ENCODE measurements at regions not wholly inside any gene's neighbourhood (a gene's known extent, or its start where the extent isn't known, plus 50 kb on each side); places are given as distances from the start of the nearest gene placed in this dataset.

- no peak for DNase-seq
Observed at GRCh38 chr12:125276567-125276966, 211.3 kb downstream of the AACS start.

GRCh38 chr12:125280482-125281377 is 215.5 kb downstream of the AACS start:
- DNase-seq = no peak

- DNase-seq = no peak
Observed at GRCh38 chr12:125282921-125283320, 217.7 kb downstream of the AACS start.

- no peak for DNase-seq
Observed at GRCh38 chr12:125283521-125283920, 218.3 kb downstream of the AACS start.

- DNase-seq = no peak
Observed at GRCh38 chr12:125284087-125284486, 218.9 kb downstream of the AACS start.

- no peak for DNase-seq
Observed at GRCh38 chr12:125284945-125285685, 219.9 kb downstream of the AACS start.

GRCh38 chr12:125286005-125286727 is 220.9 kb downstream of the AACS start:
- DNase-seq = no peak

- DNase-seq = no peak
Observed at GRCh38 chr12:125287155-125287847, 222.1 kb downstream of the AACS start.

GRCh38 chr12:125288931-125289928 is 224.0 kb downstream of the AACS start:
- no peak for DNase-seq

GRCh38 chr12:125289970-125290369 is 224.7 kb downstream of the AACS start:
- DNase-seq = no peak

- no peak for DNase-seq
Observed at GRCh38 chr12:125292700-125293099, 227.5 kb downstream of the AACS start.

- no peak for DNase-seq
Observed at GRCh38 chr12:125295550-125295949, 230.3 kb downstream of the AACS start.

GRCh38 chr12:125296701-125297100 is 231.5 kb downstream of the AACS start:
- no peak for DNase-seq

GRCh38 chr12:125299840-125300239 is 234.6 kb downstream of the AACS start:
- no peak for DNase-seq

- DNase-seq = no peak
Observed at GRCh38 chr12:125300249-125300648, 235.0 kb downstream of the AACS start.

- DNase-seq = no peak
Observed at GRCh38 chr12:125303337-125303736, 238.1 kb downstream of the AACS start.

- no peak for DNase-seq
Observed at GRCh38 chr12:125304029-125304428, 238.8 kb downstream of the AACS start.

- DNase-seq = no peak
Observed at GRCh38 chr12:125305231-125305630, 240.0 kb downstream of the AACS start.

GRCh38 chr12:125310461-125310860 is 245.2 kb downstream of the AACS start:
- no peak for DNase-seq

- no peak for DNase-seq
Observed at GRCh38 chr12:125311050-125311449, 245.8 kb downstream of the AACS start.

- DNase-seq = no peak
Observed at GRCh38 chr12:125312471-125312870, 247.2 kb downstream of the AACS start.

Measured in COR-L47 (cell line).